UCSD-AML1 (cell line): ENCODE measurements at regions not wholly inside any gene's neighbourhood (a gene's known extent, or its start where the extent isn't known, plus 50 kb on each side); places are given as distances from the start of the nearest gene placed in this dataset.

Experiments used
- DNase-seq: peaks from one replicate; lab custom pipeline; 2025; ENCODE audit not compliant: unreplicated experiment; lab: John Stamatoyannopoulos, UW

DNA sequence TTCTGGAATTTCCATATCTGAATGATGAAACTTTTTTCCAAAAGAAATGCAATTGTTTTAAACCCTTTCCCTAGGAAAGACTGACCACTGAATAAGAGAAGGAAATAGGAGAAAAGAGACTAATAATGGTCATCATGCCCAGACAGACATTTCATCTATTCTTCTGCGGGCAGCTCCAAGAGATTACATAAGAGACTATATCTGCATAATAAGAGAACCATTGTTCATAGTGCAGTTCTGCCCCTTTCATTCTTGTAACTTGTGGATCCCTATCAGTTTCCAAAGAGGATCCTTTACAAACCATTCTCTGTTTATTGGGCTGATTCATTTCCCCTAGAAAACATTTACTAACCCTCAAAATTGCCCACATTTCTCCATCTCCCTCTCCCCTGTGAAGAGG is 197.8 kb downstream of the FSCB start:
- no peak for DNase-seq

DNA sequence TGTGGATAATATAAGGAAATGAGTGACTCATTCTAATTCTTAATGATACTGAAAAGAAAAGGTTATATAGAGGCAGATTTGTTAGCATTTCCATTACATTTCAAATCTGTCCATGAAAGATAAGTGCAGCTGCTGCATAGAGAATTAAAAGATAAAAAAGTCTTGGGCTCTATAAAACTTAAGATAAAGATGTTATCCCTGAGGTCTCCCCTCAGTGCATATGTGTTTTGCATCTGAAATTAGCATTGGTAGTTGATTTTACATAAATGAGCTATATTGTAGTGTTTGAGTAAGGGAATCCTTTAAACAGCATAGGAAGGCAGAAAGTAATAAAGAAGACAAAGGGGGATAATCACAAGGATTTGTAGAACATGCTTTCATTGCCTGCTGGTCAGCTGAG is 206.2 kb downstream of the FSCB start:
- no peak for DNase-seq

DNA sequence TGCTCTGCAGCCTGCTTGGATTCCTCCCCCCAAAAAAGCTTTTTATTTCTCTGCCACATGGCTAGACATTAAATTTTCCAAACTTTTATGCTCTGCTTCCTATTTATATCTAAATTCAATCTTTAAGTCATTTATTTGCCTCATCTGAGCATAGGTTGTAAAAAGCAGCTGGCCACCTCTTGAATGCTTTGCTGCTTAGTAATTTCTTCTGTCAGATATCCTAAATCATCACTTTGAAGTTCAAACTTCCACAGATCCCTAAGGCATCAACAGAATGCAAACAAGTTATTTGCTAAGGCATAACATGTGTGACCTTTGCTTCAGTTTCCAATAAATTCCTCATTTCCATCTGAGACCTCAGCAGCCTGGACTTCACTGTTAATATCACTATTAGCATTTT is 209.6 kb downstream of the FSCB start:
- no peak for DNase-seq

DNA sequence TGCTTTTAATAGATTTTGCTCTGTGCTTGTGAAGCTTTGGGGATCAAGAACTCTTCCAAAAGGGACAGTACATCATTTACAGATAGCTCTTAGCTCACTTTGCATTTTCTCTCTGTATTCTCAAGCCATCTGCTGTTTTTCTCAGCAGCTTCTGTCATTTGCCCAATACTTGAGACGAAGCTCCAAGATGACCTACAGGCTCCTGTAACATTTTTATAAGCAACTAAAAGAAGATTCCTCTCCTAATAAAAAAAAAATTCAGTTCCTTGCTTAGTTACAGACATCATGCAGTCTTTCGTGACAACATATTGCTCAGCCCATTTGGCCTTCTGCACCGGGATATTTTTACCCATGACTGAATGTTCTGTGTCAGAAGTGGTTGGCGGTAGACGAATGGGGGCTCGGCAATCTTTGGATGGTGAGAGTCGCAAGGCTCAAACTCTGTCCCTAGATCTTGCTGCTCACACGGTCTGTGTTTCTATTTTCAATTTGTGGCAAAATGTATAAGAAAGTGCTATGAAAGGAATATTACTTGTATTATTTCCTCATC is 215.6 kb downstream of the FSCB start:
- DNase-seq: no peak

DNA sequence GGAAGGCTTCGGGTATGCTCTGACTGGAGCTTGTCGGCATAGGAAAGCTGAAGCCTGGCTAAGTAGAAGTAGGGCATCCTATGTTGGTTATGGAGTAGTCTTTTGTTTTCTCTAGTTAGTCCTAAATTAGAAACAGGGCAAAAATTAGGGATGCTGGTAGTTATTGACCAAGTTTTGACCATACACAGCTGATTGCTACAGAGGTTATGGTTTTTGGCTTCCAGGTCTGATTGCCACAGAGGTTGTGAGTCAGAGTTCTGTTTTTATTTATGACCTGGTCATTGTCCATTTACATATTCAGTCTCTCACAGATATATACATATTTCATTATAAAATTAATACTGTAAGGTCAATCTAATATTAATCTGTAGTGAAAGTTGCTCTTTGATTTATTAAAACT is 219.2 kb downstream of the FSCB start:
- DNase-seq: no peak

DNA sequence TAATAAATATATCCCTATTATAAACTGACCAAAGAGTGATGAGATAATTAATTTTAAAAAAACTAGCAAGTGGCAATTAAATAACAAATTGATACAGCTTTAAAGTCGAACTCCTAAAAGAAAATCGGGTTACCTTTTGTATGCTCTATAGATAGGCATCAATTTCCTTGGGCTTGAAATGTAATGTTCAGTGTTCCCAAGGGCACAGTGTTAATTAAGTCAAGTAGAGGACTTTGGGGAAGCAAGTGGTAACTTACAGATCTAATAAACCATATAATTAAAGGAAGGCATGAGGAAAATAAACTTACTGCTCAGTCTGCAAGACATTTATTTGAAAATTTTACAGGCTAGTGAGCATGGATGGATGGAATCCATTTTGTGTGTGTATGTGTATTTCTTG is 220.9 kb downstream of the FSCB start:
- no peak for DNase-seq

DNA sequence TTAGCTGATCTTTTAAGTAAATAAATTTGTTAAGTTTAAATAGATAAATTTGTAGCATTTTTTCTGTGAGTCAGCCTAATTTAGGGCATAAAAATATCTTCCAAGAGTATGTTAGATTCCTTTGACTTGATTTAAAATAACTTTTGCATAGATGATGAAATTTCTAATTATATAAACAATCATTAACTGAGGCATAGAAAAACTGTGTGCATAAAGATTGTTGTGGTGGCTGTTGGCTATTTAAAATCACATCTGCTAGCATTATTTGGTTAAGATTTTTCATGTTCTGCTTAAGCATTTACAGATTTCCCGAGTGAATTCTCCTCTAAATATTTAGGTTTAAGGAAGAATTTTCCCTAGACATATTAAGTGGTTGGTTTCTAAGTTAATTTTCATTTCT is 223.2 kb downstream of the FSCB start:
- no peak for DNase-seq

DNA sequence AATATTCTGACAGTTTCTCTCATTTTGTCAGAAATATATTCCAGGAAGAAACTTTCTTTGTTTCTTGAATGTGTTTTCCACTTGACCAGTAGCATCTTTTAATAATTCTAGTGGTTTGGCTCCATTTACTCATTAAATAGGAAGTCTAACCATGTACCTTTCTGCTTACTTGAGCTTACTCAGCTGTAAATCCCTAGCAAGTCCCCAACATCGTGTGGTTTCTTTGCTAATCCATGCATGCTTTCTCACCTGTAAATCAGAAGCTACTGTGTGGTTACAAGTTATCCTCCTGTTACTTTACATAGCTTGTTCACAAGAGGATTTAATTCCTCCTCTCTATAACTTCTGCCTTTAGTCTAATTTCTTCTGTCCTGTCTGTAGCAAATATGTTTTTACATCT is 227.7 kb downstream of the FSCB start:
- DNase-seq: no peak

DNA sequence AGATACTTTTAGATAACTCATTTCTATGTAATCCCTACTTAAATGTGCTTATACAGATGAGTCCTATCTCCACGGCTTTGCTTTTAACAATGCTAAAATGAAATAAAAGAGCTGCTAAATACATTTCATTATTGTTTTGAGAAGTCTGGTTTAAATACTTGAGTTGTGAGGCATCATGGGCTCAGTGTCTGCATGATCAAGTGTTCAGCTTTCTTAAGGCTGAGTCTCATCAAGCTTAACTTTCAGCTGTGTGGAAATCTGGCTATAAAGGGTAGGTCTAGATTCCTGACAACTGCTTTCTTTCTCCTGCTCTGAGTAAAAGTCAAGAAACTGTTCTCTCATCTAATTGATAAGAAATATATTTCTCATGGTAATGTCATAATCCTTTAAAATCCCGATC is 235.4 kb downstream of the FSCB start:
- no peak for DNase-seq

DNA sequence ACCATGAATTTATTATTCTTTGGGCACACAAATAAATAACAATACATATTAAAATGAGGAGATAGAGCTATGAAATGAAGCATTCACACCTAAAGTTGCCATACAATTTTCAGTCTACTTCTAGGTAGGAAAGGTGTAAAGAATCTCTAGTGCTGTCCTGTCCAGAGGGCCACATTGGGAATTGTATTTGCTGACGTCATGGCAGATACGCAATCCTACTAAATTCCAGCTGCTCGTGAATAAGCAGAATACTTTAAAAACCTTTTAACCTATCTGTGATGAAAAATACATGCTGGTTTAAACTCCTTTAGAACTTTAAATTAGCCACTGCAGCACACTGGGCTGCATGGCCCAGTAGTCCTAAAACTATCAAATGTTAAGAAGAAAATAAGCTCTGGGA is 236.1 kb downstream of the FSCB start:
- DNase-seq: no peak

DNA sequence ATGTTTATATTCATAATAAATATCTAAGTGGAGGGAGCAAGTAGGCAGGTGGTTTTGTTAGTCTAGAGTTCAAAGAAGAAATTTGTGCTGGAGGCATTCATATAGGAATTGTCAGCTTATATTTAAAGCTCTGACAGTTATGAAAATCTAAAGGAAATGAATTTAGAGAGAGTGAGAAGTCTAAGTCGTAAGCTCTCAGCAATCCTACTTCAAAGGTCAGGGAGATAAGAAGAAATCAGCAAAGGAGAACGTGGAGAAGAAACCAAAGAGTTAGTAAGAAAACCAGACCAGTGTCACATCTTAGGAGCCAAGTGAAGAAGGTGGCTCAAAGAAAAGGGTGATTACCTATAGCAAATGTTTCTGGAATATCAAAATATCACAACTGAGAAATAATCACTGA is 241.8 kb downstream of the FSCB start:
- DNase-seq: no peak

DNA sequence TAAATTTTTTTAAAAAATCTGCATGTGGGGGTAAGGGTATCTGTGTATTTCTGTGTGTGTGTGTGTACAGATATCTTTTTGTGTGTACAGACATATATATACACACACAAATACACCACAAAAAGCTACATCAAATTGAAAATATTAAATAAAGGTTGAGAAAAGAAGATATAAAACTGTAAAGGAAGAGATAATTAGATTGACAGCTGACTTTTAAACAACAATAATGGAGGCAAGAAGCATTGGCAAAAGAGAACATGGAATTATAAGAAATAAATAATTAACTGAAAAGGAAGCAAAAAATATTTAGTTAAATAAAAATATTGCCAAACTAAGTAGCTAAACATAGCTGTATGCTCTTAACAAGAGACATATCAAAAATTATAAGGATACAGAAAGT is 291.4 kb downstream of the FSCB start:
- DNase-seq: no peak

DNA sequence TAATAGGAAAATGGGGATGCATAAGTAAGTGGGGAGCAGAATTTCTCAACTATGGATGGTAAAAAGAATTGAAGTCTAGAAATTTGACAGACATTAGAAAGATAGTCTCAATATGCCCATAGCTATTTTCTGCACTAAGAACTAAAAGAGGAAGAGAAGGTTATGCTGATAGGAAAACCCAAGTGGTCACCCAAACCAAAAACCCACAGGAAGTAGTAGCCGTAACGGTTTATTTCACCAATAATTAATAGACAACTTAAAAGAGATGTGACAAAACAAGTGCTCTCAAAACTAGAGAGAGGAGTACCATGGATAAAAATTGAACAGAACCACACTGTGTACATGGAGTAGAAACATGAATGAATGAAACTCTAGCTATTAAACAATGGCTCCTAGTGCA is 295.4 kb downstream of the FSCB start:
- no peak for DNase-seq

DNA sequence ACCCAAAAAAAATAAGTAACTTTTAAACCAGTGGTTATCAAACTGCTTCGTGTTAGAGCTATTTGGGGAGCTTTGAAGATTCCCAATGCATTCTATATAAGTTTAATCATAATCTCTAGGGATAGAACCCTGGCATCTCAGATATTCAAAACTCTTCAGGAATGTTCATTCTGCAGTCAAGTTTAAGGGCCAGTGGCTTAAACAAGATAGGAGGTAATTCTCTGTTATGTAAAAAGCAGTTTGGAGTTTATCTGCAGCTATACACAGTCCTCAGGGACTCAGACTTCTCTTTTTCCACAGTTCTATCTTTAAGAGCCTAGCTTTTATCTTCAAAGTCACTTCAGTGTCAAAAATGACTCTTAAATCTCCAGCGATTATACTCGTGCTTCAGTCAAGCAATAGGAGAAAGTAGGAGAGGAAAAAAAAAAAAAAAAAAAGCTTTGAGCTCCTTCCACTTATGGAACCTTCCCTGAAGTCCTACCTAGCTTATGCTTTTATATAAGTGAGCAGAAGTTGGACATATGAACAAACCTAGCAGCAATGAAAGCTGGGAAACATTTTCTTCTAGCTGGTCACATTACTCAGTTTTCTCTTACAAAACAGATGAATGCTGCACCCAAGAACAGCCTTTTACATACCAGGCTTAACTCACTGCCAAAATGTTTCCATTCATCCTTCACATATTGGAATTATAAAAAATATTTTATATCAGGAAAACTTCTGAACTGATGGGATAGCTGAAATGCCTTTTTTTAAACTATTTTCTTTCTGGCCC is 302.8 kb downstream of the FSCB start:
- DNase-seq: no peak

DNA sequence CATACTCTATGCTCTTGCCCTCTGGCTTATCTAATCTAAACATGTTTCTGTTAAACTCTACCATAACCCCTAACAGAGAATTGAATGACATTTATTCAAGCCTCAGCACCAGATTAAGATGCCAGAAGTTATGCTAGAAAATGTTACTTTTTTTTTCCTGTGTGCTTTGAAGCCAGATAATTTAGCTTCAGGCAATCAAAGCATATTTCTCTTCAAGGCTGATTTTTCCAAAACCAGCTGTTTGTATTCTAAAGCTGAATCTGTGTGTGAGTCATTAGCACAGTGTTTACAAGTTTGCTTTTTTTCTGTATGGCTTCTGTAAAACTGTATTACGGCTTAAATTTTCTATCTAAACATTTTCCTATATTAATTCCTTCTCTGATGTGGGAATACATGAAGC is 326.1 kb downstream of the FSCB start:
- no peak for DNase-seq

DNA sequence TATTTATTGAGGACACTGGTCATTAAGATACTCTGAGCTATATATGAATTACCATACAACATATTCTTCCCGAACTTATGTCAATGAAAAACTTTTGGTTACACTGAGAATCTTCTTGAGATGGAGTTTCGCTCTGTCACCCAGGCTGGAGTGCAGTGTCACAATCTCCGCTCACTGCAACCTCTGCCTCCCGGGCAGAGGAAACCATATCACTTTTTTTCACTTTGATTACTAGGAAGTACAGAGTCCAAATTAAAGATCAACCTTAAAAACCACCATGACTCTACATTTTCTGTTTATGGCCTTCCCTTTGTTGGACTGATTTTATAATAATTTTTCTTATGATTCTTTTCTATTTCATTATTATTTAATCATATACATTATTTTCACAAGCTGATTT is 336.5 kb downstream of the FSCB start:
- DNase-seq: no peak

DNA sequence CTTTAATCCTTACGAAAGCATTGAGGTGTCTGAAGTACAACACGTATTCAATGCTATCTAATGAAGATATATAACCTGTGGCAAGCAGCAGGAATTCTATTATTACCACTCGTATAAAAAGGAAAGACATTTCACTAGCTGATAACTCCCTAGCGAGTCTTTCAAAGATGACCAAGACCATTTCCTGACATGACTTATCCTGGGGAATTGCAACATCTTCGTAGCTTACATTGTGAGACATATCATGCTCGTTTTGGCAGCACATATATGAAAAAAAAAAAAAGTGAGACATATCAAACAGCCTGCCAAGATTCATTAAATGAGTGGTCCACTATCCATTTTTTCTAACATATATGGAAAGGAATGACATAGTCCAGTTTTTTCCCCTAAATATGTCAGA is 337.0 kb downstream of the FSCB start:
- no peak for DNase-seq

DNA sequence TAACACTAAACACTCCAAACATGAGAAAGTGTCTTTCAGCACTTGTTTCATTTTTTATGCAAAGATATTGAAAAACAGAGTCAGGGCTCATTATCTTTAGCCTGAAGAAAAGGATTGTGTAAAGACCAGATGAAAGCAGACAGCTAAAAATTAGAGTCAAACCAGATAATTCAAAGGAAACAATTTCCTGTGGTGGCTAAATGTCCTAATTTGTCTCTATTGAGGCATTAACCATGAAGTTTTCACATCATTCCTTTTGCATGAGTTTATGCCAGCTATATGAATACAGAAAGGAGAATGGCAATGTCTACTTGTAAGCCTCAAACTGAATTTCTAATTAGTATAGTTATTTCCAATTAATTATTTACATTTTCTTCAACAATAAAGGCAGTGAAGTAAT is 338.5 kb downstream of the FSCB start:
- DNase-seq: no peak

DNA sequence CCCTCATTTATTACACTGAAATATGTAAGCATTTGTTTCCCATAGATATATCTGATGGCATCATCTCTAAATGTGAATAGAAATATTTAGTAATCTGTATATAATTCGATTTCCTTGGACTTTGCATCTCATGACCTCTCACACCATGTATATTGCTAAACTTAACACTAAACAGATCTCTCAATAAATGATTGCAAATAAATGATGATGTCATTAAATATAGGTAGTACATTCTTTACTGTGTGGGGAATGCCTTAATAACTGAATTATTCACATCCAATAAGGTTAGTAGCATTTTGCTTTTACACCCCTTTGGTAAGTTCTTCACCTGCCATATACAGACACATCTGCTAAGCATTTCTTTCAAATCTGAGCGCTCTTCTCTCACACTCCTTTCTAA is 340.5 kb downstream of the FSCB start:
- DNase-seq: no peak

DNA sequence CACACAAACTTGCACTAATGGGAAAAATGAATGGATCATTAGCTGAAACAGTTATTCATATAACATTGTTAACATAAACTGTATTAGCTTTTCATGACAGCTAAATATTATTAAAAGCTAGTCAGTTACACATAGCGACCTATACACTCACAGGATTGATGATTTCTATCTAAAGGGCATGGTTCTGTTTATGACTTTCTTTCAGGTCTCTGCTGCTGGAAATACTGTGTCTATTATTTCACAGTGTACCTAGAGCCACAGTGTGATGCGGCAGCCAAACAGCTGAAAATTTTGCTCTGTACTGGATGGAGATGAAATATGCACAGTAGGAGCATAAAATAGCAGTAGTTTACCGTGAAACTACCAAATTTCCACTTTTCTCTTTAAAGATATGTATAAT is 341.1 kb downstream of the FSCB start:
- no peak for DNase-seq

DNA sequence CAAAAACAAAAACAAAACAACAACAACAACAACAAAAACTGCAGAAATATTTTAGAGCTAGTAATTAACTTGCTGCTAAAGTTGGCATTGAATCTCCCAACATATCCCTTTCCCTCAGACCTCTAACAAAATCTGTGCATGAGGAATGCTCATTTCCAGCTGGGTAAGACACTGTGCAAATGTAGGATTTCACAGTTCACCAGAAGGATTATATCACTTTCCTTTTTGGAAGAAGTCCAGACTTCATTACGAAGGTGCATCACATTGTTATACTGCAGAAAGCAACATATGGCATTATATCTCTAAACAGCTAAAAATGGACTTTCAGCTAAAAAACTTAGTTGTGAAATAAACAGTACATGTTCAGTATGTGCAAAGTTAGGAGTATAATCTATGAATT is 341.8 kb downstream of the FSCB start:
- no peak for DNase-seq

DNA sequence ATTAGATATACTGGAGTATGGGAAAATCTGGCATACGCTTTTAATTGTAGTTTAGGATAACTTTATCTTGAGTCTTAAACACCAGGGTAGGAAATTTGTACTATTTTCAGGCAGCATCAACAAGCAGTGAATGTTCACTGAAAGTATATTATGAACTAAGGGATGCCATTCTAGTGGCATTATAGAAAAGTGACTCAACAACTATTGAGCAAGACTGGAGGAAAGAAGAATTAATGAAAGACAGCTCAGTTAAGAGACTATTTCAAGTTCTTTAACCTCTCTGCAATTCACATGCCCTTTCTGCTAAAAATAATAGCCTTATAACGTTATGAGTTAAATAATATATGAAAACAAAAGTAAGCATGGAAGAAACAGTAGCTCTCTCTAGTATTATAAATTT is 343.1 kb downstream of the FSCB start:
- DNase-seq: no peak

DNA sequence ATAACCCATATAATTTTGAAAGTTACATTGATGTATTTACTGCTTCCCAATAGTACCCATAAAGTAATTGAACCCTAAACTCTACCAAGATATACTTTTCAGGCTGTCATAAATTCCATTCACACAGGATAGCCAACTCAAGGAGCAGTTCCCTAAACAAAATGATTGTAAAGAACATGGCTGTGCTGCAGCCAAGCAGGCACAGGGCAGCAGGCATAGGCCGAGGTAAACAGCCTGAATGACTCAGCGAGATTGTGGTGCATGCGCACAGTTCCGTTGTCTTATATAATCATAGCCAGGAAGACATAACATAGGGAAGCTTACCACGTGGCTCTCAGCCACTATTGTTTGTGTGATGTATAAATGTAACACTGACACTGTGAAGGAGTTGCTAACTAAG is 344.9 kb downstream of the FSCB start:
- peak; percentile 2 for DNase-seq
